GM19025 (cell line): ENCODE measurements at regions not wholly inside any gene's neighbourhood (a gene's known extent, or its start where the extent isn't known, plus 50 kb on each side); places are given as distances from the start of the nearest gene placed in this dataset.

Source experiments
- ATAC-seq: cut with Tn5 transposase; IDR thresholded peaks from one replicate; pipeline ENCODE4 v1.9.1; 2021; ENCODE audit warnings: mild to moderate bottlenecking, low read depth, moderate library complexity; ENCODE audit not compliant: unreplicated experiment

- no peak for ATAC-seq
Observed at GRCh38 chr3:64358853-64359252, 133.6 kb upstream of the PRICKLE2 start.

GRCh38 chr3:64358176-64358575 lies 132.9 kb upstream of the PRICKLE2 start:
- no peak for ATAC-seq

- ATAC-seq = no peak
Observed at GRCh38 chr3:64357481-64357880, 132.2 kb upstream of the PRICKLE2 start.

GRCh38 chr3:64355401-64355807 lies 130.1 kb upstream of the PRICKLE2 start:
- ATAC-seq = no peak

GRCh38 chr3:64354956-64355355 lies 129.7 kb upstream of the PRICKLE2 start:
- no peak for ATAC-seq

- no peak for ATAC-seq
Observed at GRCh38 chr3:64354221-64354620, 129.0 kb upstream of the PRICKLE2 start.

- no peak for ATAC-seq
Observed at GRCh38 chr3:64353226-64353625, 128.0 kb upstream of the PRICKLE2 start.

- no peak for ATAC-seq
Observed at GRCh38 chr3:64352639-64352992, 127.3 kb upstream of the PRICKLE2 start.

GRCh38 chr3:64351713-64352638 lies 126.7 kb upstream of the PRICKLE2 start:
- no peak for ATAC-seq

- ATAC-seq = no peak
Observed at GRCh38 chr3:64349551-64349950, 124.3 kb upstream of the PRICKLE2 start.

- no peak for ATAC-seq
Observed at GRCh38 chr3:64345371-64345770, 120.1 kb upstream of the PRICKLE2 start.

GRCh38 chr3:64344721-64345207 lies 119.5 kb upstream of the PRICKLE2 start:
- ATAC-seq = no peak

- no peak for ATAC-seq
Observed at GRCh38 chr3:64343689-64344430, 118.6 kb upstream of the PRICKLE2 start.

- ATAC-seq = no peak
Observed at GRCh38 chr3:64342940-64343688, 117.8 kb upstream of the PRICKLE2 start.

- ATAC-seq = no peak
Observed at GRCh38 chr3:64341296-64341695, 116.0 kb upstream of the PRICKLE2 start.

- no peak for ATAC-seq
Observed at GRCh38 chr3:64340641-64341101, 115.4 kb upstream of the PRICKLE2 start.

GRCh38 chr3:64336488-64336887 lies 111.2 kb upstream of the PRICKLE2 start:
- no peak for ATAC-seq

GRCh38 chr3:64332459-64333350 lies 107.4 kb upstream of the PRICKLE2 start:
- no peak for ATAC-seq

- no peak for ATAC-seq
Observed at GRCh38 chr3:64331605-64332004, 106.3 kb upstream of the PRICKLE2 start.

- ATAC-seq = no peak
Observed at GRCh38 chr3:64329037-64329436, 103.8 kb upstream of the PRICKLE2 start.
